NCI-H345 (cell line): ENCODE measurements at regions not wholly inside any gene's neighbourhood (a gene's known extent, or its start where the extent isn't known, plus 50 kb on each side); places are given as distances from the start of the nearest gene placed in this dataset.

Experiments
- DNase-seq: peaks from one replicate; lab custom pipeline; 2025; lab: John Stamatoyannopoulos, UW

- DNase-seq: no peak
Measured at GRCh38 chr18:44592639-44593038, 88.0 kb upstream of the SETBP1 start.

DNA sequence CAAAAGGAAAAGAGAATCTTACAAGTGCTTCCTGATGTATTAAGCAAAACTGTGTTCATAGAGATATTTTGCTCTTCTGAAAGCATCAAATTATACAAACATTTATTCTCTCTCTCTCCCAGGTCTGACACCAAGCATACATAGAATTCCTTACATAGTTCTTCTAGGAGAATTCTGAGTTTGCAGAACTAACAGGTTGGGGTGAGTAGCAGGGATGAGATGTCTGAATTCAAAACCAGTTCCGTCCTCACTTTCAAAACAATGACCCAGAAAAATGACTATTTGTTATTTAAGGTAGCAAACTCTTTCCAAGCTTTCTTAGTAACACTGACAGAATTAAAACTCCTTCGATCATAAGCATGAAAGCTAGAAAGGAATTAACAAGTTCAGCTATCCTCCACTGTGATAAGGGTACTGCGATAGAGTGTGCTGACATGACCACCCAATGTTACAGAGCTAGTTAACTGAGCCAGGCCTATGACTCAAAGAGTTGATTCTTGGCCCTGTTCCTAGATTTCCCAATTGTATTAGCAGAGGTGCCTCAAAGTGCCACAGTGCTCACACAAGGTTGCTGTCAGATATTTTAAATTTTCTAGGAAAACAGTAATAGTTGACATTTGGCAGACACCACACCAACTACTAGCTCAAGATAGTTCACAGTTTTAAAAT lies 85.8 kb upstream of the SETBP1 start:
- DNase-seq: no peak

GRCh38 chr18:44597797-44598196 lies 82.9 kb upstream of the SETBP1 start:
- DNase-seq: no peak

DNA sequence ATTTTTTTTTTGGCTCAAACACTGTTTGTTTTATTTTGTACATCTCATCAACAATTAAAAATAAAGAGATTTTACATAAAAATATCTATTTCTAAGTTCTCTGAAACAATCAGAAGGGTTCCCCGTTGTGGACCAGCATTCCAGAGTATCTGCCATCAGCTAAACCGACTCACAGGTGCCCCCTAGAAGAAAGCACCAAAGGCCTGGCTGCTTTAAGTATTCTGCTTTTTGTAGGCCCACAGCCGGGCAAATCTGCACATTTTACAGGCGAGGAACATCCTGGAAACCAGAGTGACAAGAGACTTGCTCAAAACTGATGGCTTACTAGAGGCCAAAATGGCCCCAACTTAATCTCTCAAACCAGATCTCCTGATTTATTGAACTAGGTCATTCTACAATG lies 82.2 kb upstream of the SETBP1 start:
- DNase-seq: no peak

DNA sequence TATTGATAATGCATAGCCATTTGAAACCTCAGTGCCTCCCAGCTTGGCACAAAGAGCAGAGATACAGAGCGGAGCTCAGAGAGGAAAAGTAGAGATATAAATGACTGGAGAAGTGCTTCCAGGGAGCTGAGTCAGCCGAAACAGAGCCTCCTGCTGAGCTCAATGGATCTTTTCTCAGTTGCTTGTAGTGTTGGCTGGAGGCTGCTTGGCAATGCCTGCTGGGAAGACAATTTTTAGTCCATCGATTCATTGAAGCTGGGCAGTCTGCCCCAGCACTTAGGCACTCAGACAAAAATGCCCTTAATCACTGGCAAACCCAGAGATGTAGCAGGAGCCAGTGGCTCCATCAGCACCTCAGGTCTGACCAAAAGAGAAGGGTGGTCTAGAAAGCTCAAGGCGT lies 81.3 kb upstream of the SETBP1 start:
- DNase-seq: no peak

GRCh38 chr18:44601447-44601846 lies 79.2 kb upstream of the SETBP1 start:
- DNase-seq: no peak

GRCh38 chr18:44602380-44602779 lies 78.3 kb upstream of the SETBP1 start:
- DNase-seq: no peak

DNA sequence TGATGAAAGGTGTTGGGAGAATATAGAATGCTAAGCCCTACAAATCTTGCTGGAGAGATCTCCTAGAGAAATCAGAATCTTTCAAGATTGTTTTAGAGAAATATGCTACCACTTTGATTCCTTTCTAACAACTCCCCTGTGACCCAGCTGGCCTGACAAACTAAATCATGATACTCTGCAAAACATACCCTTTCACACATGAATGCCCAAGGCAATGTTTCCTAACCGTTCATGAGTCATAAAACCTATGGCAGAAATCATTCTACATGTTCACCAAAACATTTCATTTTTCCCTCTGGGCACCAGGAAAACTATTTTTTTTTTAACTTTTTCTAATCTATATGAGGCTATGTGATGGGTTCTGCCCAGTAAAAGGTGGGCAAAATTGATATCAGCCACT lies 77.8 kb upstream of the SETBP1 start:
- no peak for DNase-seq

GRCh38 chr18:44609181-44609941 lies 71.3 kb upstream of the SETBP1 start:
- no peak for DNase-seq

GRCh38 chr18:44620812-44621211 lies 59.9 kb upstream of the SETBP1 start:
- no peak for DNase-seq

DNA sequence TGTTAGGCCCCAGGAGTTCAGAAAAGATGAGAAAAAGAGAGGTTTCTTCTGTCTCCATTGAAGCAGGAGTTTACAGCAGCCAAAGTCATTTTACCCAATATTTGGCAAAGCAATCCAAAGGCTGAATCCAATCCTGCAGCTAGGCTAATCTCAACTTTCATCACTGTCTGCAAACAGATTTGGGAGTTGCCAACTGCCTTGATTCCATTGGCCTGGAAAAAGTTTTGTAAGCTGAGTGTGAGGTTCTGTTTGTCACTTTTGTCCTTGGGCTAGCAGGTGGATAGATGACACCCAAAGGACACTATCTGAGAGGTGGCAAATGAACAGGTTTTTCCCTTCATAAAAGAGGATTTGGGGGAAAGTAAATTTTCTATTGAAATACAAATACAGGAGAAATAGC lies 56.6 kb upstream of the SETBP1 start:
- no peak for DNase-seq

DNA sequence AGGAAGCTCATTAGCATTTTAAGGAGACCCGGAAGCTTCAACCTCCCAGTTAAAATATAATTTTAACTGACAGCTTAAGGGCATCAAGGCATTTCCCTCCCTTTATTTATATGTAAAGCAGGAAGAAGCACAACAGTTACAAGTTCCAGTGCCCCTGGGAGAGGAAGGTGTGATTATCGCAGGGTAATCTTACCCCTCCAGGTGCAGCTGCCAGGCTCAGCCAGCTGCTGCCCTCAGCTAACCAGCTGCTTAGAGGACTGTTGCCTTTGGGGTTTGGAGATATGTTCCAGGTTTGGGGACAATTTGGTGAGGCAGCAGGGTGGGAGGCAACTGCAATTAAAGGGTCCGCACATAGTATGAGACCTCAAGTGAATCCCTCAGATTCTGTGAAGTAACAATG lies 55.3 kb upstream of the SETBP1 start:
- no peak for DNase-seq

GRCh38 chr18:44626236-44626635 lies 54.5 kb upstream of the SETBP1 start:
- DNase-seq: no peak

DNA sequence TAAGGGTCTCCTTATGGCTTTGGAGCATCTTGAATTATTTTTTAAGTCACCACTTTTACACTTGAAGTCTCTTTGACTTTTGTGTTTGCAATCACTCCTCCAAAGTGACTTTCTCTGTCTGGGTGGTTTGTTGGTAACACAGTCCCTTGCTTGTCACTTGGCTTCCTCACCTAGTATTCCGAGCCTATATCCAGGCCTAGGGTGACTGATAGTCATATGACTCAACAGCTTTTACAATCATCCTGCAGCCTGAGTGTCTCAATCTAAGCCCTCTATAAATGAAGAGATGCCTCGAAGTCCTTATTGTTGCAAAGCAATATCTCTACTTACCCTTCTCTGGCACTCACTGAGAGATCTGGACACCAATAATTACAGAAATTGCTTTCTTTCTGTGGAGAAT lies 53.9 kb upstream of the SETBP1 start:
- DNase-seq: no peak

DNA sequence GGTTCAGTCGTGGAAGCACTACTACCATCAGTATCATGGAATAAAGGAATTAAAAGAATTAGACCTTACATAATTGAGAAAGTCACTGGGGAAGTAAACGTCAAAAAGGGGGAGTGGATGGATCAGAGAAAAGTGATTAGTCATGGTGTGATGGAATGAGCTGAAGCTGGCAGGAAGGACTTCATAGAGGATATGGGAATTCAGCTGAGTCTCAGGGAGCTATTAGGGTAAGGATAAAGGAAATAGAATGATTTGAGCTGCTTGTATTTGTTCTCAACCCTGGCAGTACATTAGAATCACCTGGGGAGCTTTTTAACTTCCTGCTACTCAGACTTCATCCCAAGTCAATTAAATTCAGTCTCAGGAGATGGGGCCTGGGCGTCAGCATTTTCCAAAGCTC lies 53.4 kb upstream of the SETBP1 start:
- DNase-seq: no peak

DNA sequence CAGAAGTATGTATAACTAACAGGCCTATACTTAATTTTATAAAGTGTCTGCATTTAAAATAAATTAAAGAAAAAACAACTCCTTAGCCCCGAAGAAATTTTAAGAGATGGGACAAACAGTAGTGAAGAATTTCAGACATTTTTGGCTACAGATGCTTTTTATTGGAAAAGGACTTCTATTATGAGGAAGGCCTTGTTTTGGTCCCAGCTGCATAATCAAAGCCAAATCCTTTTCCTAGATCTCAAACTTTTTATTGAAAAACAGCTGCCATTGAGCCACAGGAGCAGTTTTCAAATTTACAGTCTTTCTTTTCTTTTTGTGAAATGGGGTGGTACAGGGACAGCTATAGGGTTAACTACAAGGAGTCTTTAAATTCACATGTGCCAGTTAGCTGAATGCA lies 51.3 kb upstream of the SETBP1 start:
- DNase-seq: no peak

DNA sequence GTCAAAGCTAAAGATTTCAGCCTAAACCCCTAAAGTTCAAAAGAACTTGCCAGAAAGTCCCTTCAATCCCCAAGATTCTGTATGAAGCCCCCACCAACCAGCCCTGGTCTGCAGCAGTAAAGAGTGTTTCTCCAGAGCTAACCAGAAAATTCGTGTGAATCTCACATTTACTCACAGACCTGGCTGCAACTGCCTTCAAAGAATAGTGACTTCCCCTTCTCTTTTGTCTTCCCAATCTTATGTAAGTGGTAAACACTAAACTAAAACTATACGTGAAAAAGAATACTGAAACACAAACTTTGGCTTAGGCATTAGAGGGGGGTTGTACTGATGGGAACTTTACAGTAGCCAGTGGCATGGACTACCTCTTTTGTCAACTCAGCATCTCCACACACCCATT lies 50.6 kb upstream of the SETBP1 start:
- no peak for DNase-seq
